Activated CD8-positive, alpha-beta memory T cell treated with anti-CD3 and anti-CD28 coated beads for 48 hours (primary cell): ENCODE measurements at regions not wholly inside any gene's neighbourhood (a gene's known extent, or its start where the extent isn't known, plus 50 kb on each side); places are given as distances from the start of the nearest gene placed in this dataset.
"Not testable (repeated sequence)": the region's sequence is repeated elsewhere in the genome, so short reads cannot be mapped to it uniquely, and the experiment has no call there.

Experiments
- DNase-seq, 3 experiments: peaks; one replicate each; pipeline ENCODE4 v3.0.0-alpha.2; 2020; ENCODE audit warnings: low read depth in 2 of 3, low spot score in 2 of 3

GRCh38 chr3:110965976-110966375 lies 105.6 kb upstream of the NECTIN3 start:
- DNase-seq = no peak

- no peak for DNase-seq
Measured at GRCh38 chr3:110966966-110967663, 104.5 kb upstream of the NECTIN3 start.

- DNase-seq = no peak
Measured at GRCh38 chr3:110968076-110968475, 103.5 kb upstream of the NECTIN3 start.

GRCh38 chr3:110969229-110970211 lies 102.1 kb upstream of the NECTIN3 start:
- DNase-seq = no peak

- DNase-seq = no peak
Measured at GRCh38 chr3:110971010-110971601, 100.5 kb upstream of the NECTIN3 start.

- no peak for DNase-seq
Measured at GRCh38 chr3:110973263-110973895, 98.2 kb upstream of the NECTIN3 start.

GRCh38 chr3:110974902-110975301 lies 96.7 kb upstream of the NECTIN3 start:
- no peak for DNase-seq

GRCh38 chr3:110984456-110985250 lies 87.0 kb upstream of the NECTIN3 start:
- no peak for DNase-seq

- DNase-seq = no peak
Measured at GRCh38 chr3:110989446-110989845, 82.2 kb upstream of the NECTIN3 start.

GRCh38 chr3:110995461-110996231 lies 76.0 kb upstream of the NECTIN3 start:
- no peak for DNase-seq

- DNase-seq = not testable (repeated sequence)
Measured at GRCh38 chr3:110998766-110999165, 72.8 kb upstream of the NECTIN3 start.

GRCh38 chr3:111006485-111006884 lies 65.1 kb upstream of the NECTIN3 start:
- not testable (repeated sequence) for DNase-seq

GRCh38 chr3:111012388-111013248 lies 59.0 kb upstream of the NECTIN3 start:
- no peak for DNase-seq
